Keratinocyte (primary cell): ENCODE measurements at regions not wholly inside any gene's neighbourhood (a gene's known extent, or its start where the extent isn't known, plus 50 kb on each side); places are given as distances from the start of the nearest gene placed in this dataset.

Source experiments
- EZH2 ChIP-seq: IDR thresholded peaks from one replicate; pipeline ENCODE4 v1.6.1; 2012; ENCODE audit warnings: inconsistent platforms, mild to moderate bottlenecking, low read length, moderate library complexity
- TF ChIP-seq, protein P1 (sequence below), 3 experiments: IDR thresholded peaks in 1 of 3; conservative IDR thresholded peaks in 1 of 3; optimal IDR thresholded peaks in 1 of 3; 2 replicates in 2 of 3; 3 replicates in 1 of 3; pipeline versions ENCODE3 to v1.5.1; 2011; ENCODE audit warnings: low read length in 3 of 3, mild to moderate bottlenecking in 3 of 3, moderate library complexity in 2 of 3, control low read depth in 1 of 3, inconsistent platforms in 1 of 3; ENCODE audit not compliant: insufficient read depth in 2 of 3; ENCODE audit errors: extremely low read depth in 1 of 3

GRCh38 chr5:74275171-74275992 is 365.1 kb downstream of the ENC1 start:
- TF ChIP-seq, protein P1, sequence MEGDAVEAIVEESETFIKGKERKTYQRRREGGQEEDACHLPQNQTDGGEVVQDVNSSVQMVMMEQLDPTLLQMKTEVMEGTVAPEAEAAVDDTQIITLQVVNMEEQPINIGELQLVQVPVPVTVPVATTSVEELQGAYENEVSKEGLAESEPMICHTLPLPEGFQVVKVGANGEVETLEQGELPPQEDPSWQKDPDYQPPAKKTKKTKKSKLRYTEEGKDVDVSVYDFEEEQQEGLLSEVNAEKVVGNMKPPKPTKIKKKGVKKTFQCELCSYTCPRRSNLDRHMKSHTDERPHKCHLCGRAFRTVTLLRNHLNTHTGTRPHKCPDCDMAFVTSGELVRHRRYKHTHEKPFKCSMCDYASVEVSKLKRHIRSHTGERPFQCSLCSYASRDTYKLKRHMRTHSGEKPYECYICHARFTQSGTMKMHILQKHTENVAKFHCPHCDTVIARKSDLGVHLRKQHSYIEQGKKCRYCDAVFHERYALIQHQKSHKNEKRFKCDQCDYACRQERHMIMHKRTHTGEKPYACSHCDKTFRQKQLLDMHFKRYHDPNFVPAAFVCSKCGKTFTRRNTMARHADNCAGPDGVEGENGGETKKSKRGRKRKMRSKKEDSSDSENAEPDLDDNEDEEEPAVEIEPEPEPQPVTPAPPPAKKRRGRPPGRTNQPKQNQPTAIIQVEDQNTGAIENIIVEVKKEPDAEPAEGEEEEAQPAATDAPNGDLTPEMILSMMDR (optimal IDR thresholded peaks at IDR 0.05 in 1 of 3, IDR thresholded peaks at IDR 0.05 in 1 of 3, conservative IDR thresholded peaks at IDR 0.05 in 1 of 3; ENCODE audit: extremely low read depth in 1 of 3, insufficient read depth in 2 of 3, low read length in 3 of 3), result no peak
- no peak for TF ChIP-seq EZH2
